SK-N-SH treated with all-trans-retinoic acid at 6 μM for 48 hours (cell line): ENCODE measurements at regions not wholly inside any gene's neighbourhood (a gene's known extent, or its start where the extent isn't known, plus 50 kb on each side); places are given as distances from the start of the nearest gene placed in this dataset.

ENCODE experiments used
- ARNTL ChIP-seq: fragments of 450-650 bp; formaldehyde crosslinking; IDR thresholded peaks from 2 replicates; pipeline ENCODE4 v1.5.0; 2020; ENCODE audit warnings: low read depth, mild to moderate bottlenecking, moderate library complexity, borderline replicate concordance
- ESRRG ChIP-seq: fragments of 250-450 bp; sonication (Bioruptor Pico); IDR thresholded peaks from 2 replicates; pipeline ENCODE4 v1.6.1; 2021; ENCODE audit warnings: mild to moderate bottlenecking
- GLIS3 ChIP-seq: fragments of 250-450 bp; sonication (Bioruptor Pico); IDR thresholded peaks from 2 replicates; pipeline ENCODE4 v1.5.0; 2020; ENCODE audit warnings: mild to moderate bottlenecking, moderate library complexity
- ZC3H10 ChIP-seq: fragments of 250-450 bp; sonication (Bioruptor Pico); IDR thresholded peaks from 2 replicates; pipeline ENCODE4 v1.5.1; 2021; ENCODE audit warnings: mild to moderate bottlenecking, moderate library complexity
- ZFP30 ChIP-seq: fragments of 450-650 bp; formaldehyde crosslinking; IDR thresholded peaks from 2 replicates; pipeline ENCODE4 v1.5.0; 2022; ENCODE audit warnings: mild to moderate bottlenecking, moderate library complexity
- TF ChIP-seq, protein P1 (sequence below): fragments of 250-450 bp; sonication (Bioruptor Pico); IDR thresholded peaks from 2 replicates; pipeline ENCODE4 v1.5.1; 2020; ENCODE audit warnings: low read depth, mild to moderate bottlenecking, moderate library complexity
- TF ChIP-seq, protein P2 (sequence below): fragments of 250-450 bp; sonication (Bioruptor Pico); IDR thresholded peaks from 2 replicates; pipeline ENCODE4 v1.8.0; 2020; ENCODE audit warnings: mild to moderate bottlenecking, moderate library complexity, borderline replicate concordance

DNA sequence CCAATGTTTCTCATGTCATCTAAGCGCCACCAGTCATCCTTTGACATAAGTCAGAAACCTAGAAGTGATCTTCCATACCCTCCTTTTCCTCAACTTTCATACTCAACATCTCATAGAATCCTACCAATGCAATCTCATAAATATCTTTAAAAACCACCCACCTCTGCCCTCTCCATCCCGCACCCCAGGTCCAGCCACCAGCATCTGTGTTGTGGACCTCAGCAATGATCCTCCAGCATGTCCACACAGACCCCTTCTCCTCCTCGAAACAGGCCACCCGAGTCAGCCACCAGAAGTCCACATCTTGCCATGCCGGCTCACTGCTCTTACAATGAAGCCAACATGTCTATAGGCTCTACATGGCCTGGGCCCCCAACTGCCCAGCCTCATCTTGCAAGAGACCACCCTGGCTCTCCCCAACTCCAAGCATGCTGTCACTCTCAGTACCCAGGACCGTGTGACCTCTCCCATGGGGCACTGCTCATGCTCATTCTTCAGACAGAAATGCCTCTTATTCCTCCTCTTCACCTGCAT is 636.7 kb upstream of the ID2 start:
- TF ChIP-seq, protein P1, sequence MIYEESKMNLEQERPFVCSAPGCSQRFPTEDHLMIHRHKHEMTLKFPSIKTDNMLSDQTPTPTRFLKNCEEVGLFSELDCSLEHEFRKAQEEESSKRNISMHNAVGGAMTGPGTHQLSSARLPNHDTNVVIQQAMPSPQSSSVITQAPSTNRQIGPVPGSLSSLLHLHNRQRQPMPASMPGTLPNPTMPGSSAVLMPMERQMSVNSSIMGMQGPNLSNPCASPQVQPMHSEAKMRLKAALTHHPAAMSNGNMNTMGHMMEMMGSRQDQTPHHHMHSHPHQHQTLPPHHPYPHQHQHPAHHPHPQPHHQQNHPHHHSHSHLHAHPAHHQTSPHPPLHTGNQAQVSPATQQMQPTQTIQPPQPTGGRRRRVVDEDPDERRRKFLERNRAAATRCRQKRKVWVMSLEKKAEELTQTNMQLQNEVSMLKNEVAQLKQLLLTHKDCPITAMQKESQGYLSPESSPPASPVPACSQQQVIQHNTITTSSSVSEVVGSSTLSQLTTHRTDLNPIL: no peak
- TF ChIP-seq ARNTL (CRISPR knock-in tag): no peak
- TF ChIP-seq, protein P2, sequence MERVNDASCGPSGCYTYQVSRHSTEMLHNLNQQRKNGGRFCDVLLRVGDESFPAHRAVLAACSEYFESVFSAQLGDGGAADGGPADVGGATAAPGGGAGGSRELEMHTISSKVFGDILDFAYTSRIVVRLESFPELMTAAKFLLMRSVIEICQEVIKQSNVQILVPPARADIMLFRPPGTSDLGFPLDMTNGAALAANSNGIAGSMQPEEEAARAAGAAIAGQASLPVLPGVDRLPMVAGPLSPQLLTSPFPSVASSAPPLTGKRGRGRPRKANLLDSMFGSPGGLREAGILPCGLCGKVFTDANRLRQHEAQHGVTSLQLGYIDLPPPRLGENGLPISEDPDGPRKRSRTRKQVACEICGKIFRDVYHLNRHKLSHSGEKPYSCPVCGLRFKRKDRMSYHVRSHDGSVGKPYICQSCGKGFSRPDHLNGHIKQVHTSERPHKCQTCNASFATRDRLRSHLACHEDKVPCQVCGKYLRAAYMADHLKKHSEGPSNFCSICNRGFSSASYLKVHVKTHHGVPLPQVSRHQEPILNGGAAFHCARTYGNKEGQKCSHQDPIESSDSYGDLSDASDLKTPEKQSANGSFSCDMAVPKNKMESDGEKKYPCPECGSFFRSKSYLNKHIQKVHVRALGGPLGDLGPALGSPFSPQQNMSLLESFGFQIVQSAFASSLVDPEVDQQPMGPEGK (CRISPR knock-in tag): no peak
- TF ChIP-seq ZC3H10 (CRISPR knock-in tag): no peak
- TF ChIP-seq ZFP30 (CRISPR knock-in tag): no peak
- no peak for TF ChIP-seq GLIS3 (CRISPR knock-in tag)
- no peak for TF ChIP-seq ESRRG (CRISPR knock-in tag)
